Naive thymus-derived CD8-positive, alpha-beta T cell (primary cell): ENCODE measurements at regions not wholly inside any gene's neighbourhood (a gene's known extent, or its start where the extent isn't known, plus 50 kb on each side); places are given as distances from the start of the nearest gene placed in this dataset.

Experiments used
- ATAC-seq, 2 donors: fragments of 150-1000 bp; cut with Tn5 transposase in 1 of 2; sonication (Bioruptor Pico), chemical (Tn5 transposase) in 1 of 2; 1 replicate in 1 of 2; 2 replicates in 1 of 2; pipeline ENCODE4 v1.10.0; 2021; ENCODE audit warnings: mild to moderate bottlenecking in 2 of 2, moderate library complexity in 2 of 2
- POLR2A ChIA-PET: fragments of 350-600 bp; sonication (Branson Sonifier 250); formaldehyde crosslinking; loops from one replicate; lab custom pipeline; 2021; ENCODE audit warnings: antibody characterized with exemption; lab: Charles Lee
- DNase-seq, 10 donors: peaks; one replicate each; pipeline versions ENCODE4 v3.0.0 to v3.0.0-alpha.2; 2020 to 2022
- H3K27ac Mint-ChIP-seq, 10 donors: one replicate each; pipeline ENCODE4 v1.8.0; 2020 to 2022; ENCODE audit warnings: mild to moderate bottlenecking in 10 of 10, mixed read lengths in 10 of 10, moderate library complexity in 4 of 10, inconsistent platforms in 1 of 10
- H3K27me3 Mint-ChIP-seq, 5 donors: one replicate each; pipeline ENCODE4 v1.8.0; 2021 to 2022; ENCODE audit warnings: mixed read lengths in 5 of 5
- H3K36me3 Mint-ChIP-seq, 3 donors: one replicate each; pipeline ENCODE4 v1.8.0; 2020 to 2022; ENCODE audit warnings: mixed read lengths in 3 of 3, mild to moderate bottlenecking in 2 of 3, inconsistent platforms in 1 of 3
- H3K4me1 Mint-ChIP-seq, 4 donors: one replicate each; pipeline ENCODE4 v1.8.0; 2021 to 2022; ENCODE audit warnings: mixed read lengths in 4 of 4
- H3K4me3 Mint-ChIP-seq, 10 donors: one replicate each; pipeline ENCODE4 v1.8.0; 2020 to 2022; ENCODE audit warnings: mild to moderate bottlenecking in 10 of 10, mixed read lengths in 10 of 10, moderate library complexity in 6 of 10, inconsistent platforms in 1 of 10
- H3K9me3 Mint-ChIP-seq, 9 donors: one replicate each; pipeline ENCODE4 v1.8.0; 2020 to 2022; ENCODE audit warnings: mixed read lengths in 9 of 9, mild to moderate bottlenecking in 3 of 9, inconsistent platforms in 1 of 9, moderate library complexity in 1 of 9

GRCh38 chr3:72698154-72698917 lies 149.9 kb downstream of the SHQ1 start:
- peaks cover 0 to 8% (median 0%) of the 10 kb centered on the region in 5 donors for H3K27me3 Mint-ChIP-seq
- no peak for DNase-seq
- no peak overlapping the region for H3K4me3 Mint-ChIP-seq
- peak overlapping the region in 1 of 10 donors; percentile 66 for H3K27ac Mint-ChIP-seq
- POLR2A ChIA-PET = interaction anchor here (0.6 kb wide), 1 partner anchor 22 kb away, joined by 3 read pairs; no protein-coding TSS in a partner anchor
- H3K4me1 Mint-ChIP-seq = peaks cover 0 to 6% (median 1%) of the 10 kb centered on the region in 4 donors
- no peaks in the 10 kb centered on the region for H3K36me3 Mint-ChIP-seq
- no peaks in the 10 kb centered on the region for H3K9me3 Mint-ChIP-seq
- no peak for ATAC-seq

DNA sequence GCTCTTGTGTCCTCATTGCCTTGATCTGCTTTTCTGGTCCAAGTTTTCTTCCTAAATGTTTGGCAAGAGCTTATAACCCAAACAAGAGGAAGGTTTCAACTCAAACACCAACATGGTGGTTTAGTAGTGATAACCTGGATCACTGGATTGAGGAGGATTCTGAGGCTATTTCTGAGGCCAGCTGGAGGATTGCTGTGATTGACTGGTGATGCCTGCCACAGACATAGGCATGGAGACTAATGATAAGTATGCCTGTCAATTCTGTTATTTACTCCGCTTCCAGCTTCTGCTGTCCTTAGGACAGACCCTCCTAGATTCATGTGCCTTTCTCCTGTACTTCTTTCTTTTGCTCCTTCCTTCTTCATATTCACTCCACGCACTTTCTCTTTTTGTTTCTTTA lies 150.5 kb downstream of the SHQ1 start:
- Mint-ChIP-seq H3K27me3 (peaks cover 0 to 8% (median 0%) of the 10 kb centered on the region in 5 donors), H3K27ac (peak overlapping the region in 1 of 10 donors; percentile 66), H3K4me1 (peaks cover 0 to 6% (median 1%) of the 10 kb centered on the region in 4 donors), H3K36me3 (no peaks in the 10 kb centered on the region), H3K9me3 (no peaks in the 10 kb centered on the region), H3K4me3 (no peak overlapping the region)
- ATAC-seq (no peak), DNase-seq (no peak)
- POLR2A ChIA-PET = interaction anchor here (0.7 kb wide), 1 partner anchor 33 kb away, joined by 6 read pairs; no protein-coding TSS in a partner anchor

DNA sequence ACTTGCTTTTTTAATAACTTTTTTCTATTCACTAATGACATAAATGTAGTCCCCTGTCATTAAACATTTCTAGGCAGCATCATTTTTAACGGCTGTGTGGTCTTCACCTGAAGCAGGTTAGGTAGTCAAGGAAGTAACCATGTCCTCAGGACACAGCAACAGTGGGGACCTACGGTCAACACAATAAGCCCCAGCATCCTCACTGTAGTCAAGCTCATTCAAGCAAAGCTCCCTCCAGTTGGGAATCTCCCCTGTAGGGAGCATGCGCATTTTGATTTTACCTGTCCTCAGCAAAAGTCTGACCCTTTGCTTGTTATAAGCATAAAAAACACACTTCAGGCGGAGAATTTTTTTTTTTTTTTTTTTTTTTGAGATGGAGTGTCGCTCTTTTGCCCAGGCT lies 151.4 kb downstream of the SHQ1 start:
- H3K9me3 Mint-ChIP-seq = no peaks in the 10 kb centered on the region
- peaks cover 0 to 8% (median 0%) of the 10 kb centered on the region in 5 donors for H3K27me3 Mint-ChIP-seq
- POLR2A ChIA-PET = interaction anchor here (0.7 kb wide), 1 partner anchor 33 kb away, joined by 6 read pairs; no protein-coding TSS in a partner anchor
- no peak overlapping the region for H3K4me3 Mint-ChIP-seq
- H3K27ac Mint-ChIP-seq = no peak overlapping the region
- H3K4me1 Mint-ChIP-seq = peaks cover 0 to 6% (median 1%) of the 10 kb centered on the region in 4 donors
- H3K36me3 Mint-ChIP-seq = no peaks in the 10 kb centered on the region
- no peak for ATAC-seq
- DNase-seq = no peak

GRCh38 chr3:72694398-72694797 lies 153.8 kb downstream of the SHQ1 start:
- POLR2A ChIA-PET = no interaction called here
- no peak for DNase-seq
- H3K36me3 Mint-ChIP-seq = no peaks in the 10 kb centered on the region

GRCh38 chr3:72692990-72693389 lies 155.3 kb downstream of the SHQ1 start:
- Mint-ChIP-seq H3K9me3 (no peaks in the 10 kb centered on the region), H3K36me3 (no peaks in the 10 kb centered on the region), H3K4me3 (no peak overlapping the region), H3K4me1 (peaks cover 0 to 2% (median 0%) of the 10 kb centered on the region in 4 donors), H3K27me3 (peaks cover 0 to 3% (median 0%) of the 10 kb centered on the region in 5 donors), H3K27ac (peak overlapping the region in 3 of 10 donors; percentile 14 to 67 (median 48))
- POLR2A ChIA-PET = no interaction called here
- ATAC-seq = no peak
- DNase-seq = no peak

More at GRCh38 chr3:72694398-72694797, 153.8 kb downstream of the SHQ1 start:
- Mint-ChIP-seq H3K4me1 (peaks cover 0 to 2% (median 0%) of the 10 kb centered on the region in 4 donors), H3K27ac (no peak overlapping the region), H3K27me3 (peaks cover 0 to 3% (median 0%) of the 10 kb centered on the region in 5 donors), H3K4me3 (no peak overlapping the region), H3K9me3 (no peaks in the 10 kb centered on the region)
- no peak for ATAC-seq

DNA sequence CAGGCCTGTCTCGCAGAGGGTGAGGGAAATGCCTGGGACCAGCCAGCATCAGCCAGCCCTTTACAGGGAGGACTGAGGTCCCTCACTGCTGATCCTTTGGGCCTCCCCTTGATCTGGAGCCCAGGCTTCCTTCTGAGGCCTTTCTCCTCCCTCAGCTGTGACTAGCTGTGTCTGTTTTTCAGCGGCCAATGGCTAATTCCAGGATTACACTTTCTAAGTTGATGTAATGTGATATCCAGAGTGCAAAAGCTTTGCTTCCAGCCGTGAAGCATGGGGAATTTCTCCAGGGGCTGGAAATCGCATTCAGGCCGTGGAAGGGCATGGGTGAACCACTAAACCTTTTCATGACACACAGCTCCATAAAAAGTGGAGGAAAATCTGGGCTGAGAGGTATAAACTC lies 157.6 kb downstream of the SHQ1 start:
- Mint-ChIP-seq H3K4me3 (no peak overlapping the region), H3K9me3 (no peaks in the 10 kb centered on the region), H3K27ac (no peak overlapping the region), H3K4me1 (no peaks in the 10 kb centered on the region), H3K27me3 (no peaks in the 10 kb centered on the region), H3K36me3 (no peaks in the 10 kb centered on the region)
- ATAC-seq (no peak), DNase-seq (no peak)
- POLR2A ChIA-PET = interaction anchor here (0.7 kb wide), 1 partner anchor 54 kb away, joined by 3 read pairs; no protein-coding TSS in a partner anchor

DNA sequence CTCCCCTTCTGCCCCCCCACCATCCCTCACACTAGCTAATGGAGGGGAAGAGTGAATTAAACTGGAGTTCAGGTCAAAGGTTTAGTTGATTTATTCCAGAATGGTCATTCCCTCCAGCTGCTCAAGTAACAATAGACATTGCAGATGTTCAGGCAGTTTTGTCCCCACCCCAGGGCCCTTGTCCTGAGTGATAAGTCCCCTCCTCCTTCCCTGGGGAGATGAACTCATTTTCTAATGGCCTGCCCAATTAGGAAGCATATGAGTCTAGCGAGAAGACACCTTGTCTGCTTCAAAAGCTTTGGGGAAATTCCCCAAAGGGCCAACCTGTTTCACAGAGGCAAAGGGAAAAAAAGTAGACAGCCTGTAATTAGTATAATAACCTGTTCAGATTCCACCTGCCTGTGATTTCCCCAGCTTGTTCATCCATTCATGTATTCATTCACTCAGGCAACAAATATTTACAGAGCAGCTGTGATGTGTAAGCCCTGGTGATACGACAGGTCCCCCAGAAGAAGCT lies 165.3 kb downstream of the SHQ1 start:
- H3K27ac Mint-ChIP-seq = no peak overlapping the region
- ATAC-seq (no peak), DNase-seq (no peak)
- peaks cover 0 to 4% (median 0%) of the 10 kb centered on the region in 9 donors for H3K9me3 Mint-ChIP-seq
- H3K27me3 Mint-ChIP-seq = peaks cover 0 to 2% (median 0%) of the 10 kb centered on the region in 5 donors
- H3K36me3 Mint-ChIP-seq = peaks cover 0 to 4% (median 0%) of the 10 kb centered on the region in 3 donors
- POLR2A ChIA-PET = no interaction called here
- peaks cover 0 to 7% (median under 1%) of the 10 kb centered on the region in 4 donors for H3K4me1 Mint-ChIP-seq
- H3K4me3 Mint-ChIP-seq = no peak overlapping the region

GRCh38 chr3:72681598-72681997 lies 166.6 kb downstream of the SHQ1 start:
- ATAC-seq = no peak
- no peak overlapping the region for H3K4me3 Mint-ChIP-seq

DNA sequence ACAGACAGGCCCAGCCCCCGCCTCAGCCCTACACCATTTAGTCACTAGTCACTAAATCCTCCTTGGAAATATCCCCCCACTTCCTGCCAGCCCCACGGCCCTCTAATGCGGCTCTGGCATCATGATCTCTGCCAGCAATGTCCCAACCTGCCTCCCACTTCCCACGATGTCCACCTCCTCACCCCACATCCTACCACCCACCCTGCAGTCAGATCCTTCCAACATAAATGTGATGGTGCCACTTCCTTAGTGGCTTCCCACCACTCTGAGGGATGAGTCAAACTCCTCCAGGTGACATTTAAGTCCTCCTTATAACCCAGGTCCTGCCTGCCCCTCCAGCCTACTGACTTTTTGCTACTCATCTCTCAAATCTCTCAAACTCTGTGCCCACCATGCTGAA lies 167.5 kb downstream of the SHQ1 start:
- peak overlapping the region in 1 of 10 donors; percentile 17 for H3K27ac Mint-ChIP-seq
- peaks cover 0 to 7% (median under 1%) of the 10 kb centered on the region in 4 donors for H3K4me1 Mint-ChIP-seq
- POLR2A ChIA-PET = interaction anchor here (0.6 to 0.7 kb wide), 3 partner anchors 13 to 340 kb away, joined by 4 to 6 read pairs (median 6); no protein-coding TSS in a partner anchor
- H3K27me3 Mint-ChIP-seq = peaks cover 0 to 2% (median 0%) of the 10 kb centered on the region in 5 donors
- ATAC-seq (no peak), DNase-seq (no peak)
- H3K4me3 Mint-ChIP-seq = no peak overlapping the region
- H3K9me3 Mint-ChIP-seq = peaks cover 0 to 7% (median 0%) of the 10 kb centered on the region in 9 donors
- H3K36me3 Mint-ChIP-seq = peaks cover 0 to 4% (median 0%) of the 10 kb centered on the region in 3 donors

More at GRCh38 chr3:72681598-72681997, 166.6 kb downstream of the SHQ1 start:
- H3K36me3 Mint-ChIP-seq = peaks cover 0 to 4% (median 0%) of the 10 kb centered on the region in 3 donors
- POLR2A ChIA-PET = no interaction called here
- peaks cover 0 to 2% (median 0%) of the 10 kb centered on the region in 5 donors for H3K27me3 Mint-ChIP-seq
- DNase-seq = no peak
- no peak overlapping the region for H3K27ac Mint-ChIP-seq
- H3K9me3 Mint-ChIP-seq = peaks cover 0 to 4% (median 0%) of the 10 kb centered on the region in 9 donors
- peaks cover 0 to 7% (median under 1%) of the 10 kb centered on the region in 4 donors for H3K4me1 Mint-ChIP-seq

DNA sequence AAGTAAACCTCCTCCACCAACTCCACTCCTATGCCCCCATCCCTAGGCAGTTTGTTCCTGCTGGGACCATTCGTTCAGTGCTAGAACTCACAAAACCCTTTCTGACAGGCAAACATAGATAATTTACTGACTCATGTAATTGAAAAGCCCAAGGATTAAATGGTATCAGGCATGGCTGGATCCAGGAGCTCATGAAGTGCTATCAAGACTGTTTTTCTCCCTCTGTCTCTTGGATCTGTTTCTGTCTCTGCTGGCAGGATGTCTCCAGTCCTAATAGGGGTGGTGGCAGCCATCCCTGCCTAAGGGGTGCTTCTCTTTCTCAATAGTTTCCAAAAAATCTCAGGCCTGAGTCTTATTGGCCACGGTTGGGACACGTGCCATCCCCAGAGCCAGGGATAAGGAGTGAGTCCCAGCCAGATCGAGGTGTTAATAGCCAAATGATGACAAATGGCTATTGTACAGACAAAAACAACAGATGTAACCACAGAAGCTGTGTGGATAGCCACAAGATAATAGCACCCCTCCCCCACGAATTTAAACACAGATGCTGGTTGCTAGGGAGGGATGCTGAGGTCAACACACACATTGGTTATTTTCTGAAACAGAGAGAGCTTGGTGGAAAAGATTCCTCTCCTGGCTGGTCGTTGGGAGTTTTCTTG lies 168.6 kb downstream of the SHQ1 start:
- Mint-ChIP-seq H3K27ac (no peak overlapping the region), H3K36me3 (peaks cover 0 to 4% (median 2%) of the 10 kb centered on the region in 3 donors), H3K27me3 (peaks cover 0 to 2% (median 0%) of the 10 kb centered on the region in 5 donors), H3K4me1 (peaks cover 0 to 7% (median under 1%) of the 10 kb centered on the region in 4 donors), H3K9me3 (peaks cover 0 to 14% (median 1%) of the 10 kb centered on the region in 9 donors), H3K4me3 (no peak overlapping the region)
- ATAC-seq (no peak), DNase-seq (no peak)
- POLR2A ChIA-PET = no interaction called here

DNA sequence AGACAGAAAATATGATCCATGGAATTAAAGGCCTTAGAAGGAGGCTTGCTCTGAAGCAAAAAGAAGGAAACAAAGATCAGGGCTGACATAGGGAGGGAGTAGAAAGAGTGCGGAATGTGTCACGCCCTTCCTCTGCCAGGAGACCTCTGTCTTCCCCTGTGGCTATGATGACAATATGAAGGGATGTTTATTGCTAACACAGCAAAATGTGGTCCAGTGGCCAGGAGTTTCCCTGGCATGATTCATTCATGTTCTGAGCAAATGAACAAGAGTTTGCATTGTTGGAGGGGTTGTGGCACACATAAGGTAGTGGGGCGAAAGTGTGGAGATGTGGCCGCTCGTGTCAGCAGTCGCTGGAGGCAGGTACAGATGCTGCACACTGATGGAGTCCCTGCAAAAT lies 169.4 kb downstream of the SHQ1 start:
- Mint-ChIP-seq H3K36me3 (peaks cover 0 to 4% (median 2%) of the 10 kb centered on the region in 3 donors), H3K9me3 (peaks cover 0 to 14% (median 1%) of the 10 kb centered on the region in 9 donors), H3K4me1 (peaks cover 0 to 7% (median under 1%) of the 10 kb centered on the region in 4 donors), H3K4me3 (no peak overlapping the region), H3K27ac (peak overlapping the region in 2 of 10 donors; percentile 16 to 17), H3K27me3 (peaks cover 0 to 2% (median 0%) of the 10 kb centered on the region in 5 donors)
- no peak for DNase-seq
- POLR2A ChIA-PET = no interaction called here
- no peak for ATAC-seq

DNA sequence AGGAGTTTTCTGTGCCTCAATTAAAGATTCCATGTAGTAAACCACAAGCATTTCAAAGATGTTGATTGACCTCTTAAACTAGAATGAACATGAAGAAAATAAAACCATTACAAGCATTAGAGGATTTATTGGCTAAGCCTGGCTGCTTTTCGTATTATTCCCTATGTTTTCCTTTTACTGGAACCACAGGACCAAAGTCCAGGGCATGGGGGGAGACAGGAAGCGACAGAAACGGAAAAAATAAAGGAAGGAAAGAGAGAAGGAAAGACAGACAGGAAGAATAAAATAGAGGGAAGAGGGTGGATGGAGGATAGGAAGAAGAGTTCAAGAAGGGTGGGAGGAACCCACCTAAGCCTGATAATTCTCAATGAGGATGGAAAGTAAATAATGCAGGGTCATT lies 169.9 kb downstream of the SHQ1 start:
- DNase-seq (no peak), ATAC-seq (no peak)
- no peak overlapping the region for H3K4me3 Mint-ChIP-seq
- peaks cover 0 to 4% (median 2%) of the 10 kb centered on the region in 3 donors for H3K36me3 Mint-ChIP-seq
- peaks cover 0 to 14% (median 1%) of the 10 kb centered on the region in 9 donors for H3K9me3 Mint-ChIP-seq
- H3K4me1 Mint-ChIP-seq = peaks cover 0 to 7% (median under 1%) of the 10 kb centered on the region in 4 donors
- POLR2A ChIA-PET = no interaction called here
- no peak overlapping the region for H3K27ac Mint-ChIP-seq
- peaks cover 0 to 2% (median 0%) of the 10 kb centered on the region in 5 donors for H3K27me3 Mint-ChIP-seq
